ENCODE measurements at regions not wholly inside any gene's neighbourhood (a gene's known extent, or its start where the extent isn't known, plus 50 kb on each side); places are given as distances from the start of the nearest gene placed in this dataset.
"Not testable (repeated sequence)": the region's sequence is repeated elsewhere in the genome, so short reads cannot be mapped to it uniquely, and the experiment has no call there.

DNA sequence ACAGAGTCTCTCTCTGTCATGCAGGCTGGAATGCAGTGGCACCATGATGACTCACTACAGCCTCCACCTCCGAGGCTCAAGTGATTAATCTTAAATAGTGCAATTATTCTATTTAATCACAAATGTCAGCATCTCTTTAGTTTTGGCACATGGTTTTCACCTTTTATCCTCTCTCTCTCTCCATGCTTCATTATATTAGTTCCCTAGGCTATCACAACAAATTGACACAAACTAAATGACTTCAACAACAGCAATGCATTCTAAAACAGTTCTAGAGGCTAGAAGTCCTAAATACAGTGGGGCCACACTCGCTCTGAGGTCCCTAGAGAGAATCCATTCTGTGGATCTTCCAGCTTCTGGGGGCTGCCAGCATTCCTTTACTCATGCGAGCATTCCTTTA is 178.2 kb upstream of the ZNG1F start:
- not testable (repeated sequence) for H3K4me3 Mint-ChIP-seq (ENCODE audit: unreplicated experiment); H3K27ac Mint-ChIP-seq (ENCODE audit: unreplicated experiment); H3K27me3 Mint-ChIP-seq (ENCODE audit: unreplicated experiment); H3K4me1 Mint-ChIP-seq (ENCODE audit: unreplicated experiment); H3K36me3 Mint-ChIP-seq (ENCODE audit: unreplicated experiment); H3K9me3 Mint-ChIP-seq (ENCODE audit: unreplicated experiment); DNase-seq (ENCODE audit: extremely low spot score, unreplicated experiment)

- not testable (repeated sequence) for H3K36me3 Mint-ChIP-seq (ENCODE audit: unreplicated experiment); H3K27ac Mint-ChIP-seq (ENCODE audit: unreplicated experiment); DNase-seq (ENCODE audit: extremely low spot score, unreplicated experiment); H3K4me3 Mint-ChIP-seq (ENCODE audit: unreplicated experiment); H3K4me1 Mint-ChIP-seq (ENCODE audit: unreplicated experiment); H3K27me3 Mint-ChIP-seq (ENCODE audit: unreplicated experiment); H3K9me3 Mint-ChIP-seq (ENCODE audit: unreplicated experiment)
Observed at GRCh38 chr9:41361790-41362189, 172.7 kb upstream of the ZNG1F start.

DNA sequence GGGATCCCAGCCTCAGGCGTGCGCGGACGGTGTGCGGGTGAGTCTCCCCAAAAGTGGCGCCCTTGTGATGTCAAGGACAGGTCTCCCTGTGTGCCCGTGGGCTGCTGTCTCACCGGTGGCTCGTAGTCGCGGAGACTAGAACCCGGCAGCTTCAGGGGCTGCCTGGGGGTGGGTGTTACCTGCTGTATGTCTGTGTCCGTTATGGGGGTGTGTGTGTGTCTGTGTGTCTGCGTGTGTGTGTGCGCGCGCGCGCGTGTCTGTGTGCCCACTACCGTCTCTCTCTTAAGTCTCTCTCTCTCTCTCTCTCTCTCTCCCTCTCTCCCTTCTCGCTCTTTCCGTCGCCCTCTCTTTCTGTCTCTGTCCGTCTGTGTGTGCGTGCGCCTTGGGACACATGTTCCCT is 170.0 kb upstream of the ZNG1F start:
- not testable (repeated sequence) for H3K9me3 Mint-ChIP-seq (ENCODE audit: unreplicated experiment)

DNA sequence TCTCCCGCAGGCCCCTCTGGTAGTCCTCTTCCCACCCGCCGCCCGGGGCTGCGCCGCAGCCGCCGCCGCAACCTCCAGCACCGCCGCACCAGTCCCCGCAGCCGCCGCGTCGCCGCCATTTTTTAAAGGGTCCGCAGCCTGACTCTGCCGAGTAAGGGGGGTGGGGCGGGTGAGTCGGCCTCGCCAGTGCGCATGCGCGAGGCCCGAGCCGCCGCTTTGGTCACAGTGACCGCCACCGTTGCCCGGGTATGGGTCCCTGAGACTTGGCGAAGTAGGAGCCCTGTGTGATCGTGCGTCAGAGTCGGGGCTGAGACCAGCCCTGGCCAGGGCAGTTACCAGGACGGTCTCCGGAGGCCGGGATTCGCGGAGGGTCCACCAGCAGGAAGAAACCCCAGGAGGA is 169.6 kb upstream of the ZNG1F start:
- peak overlapping the region; percentile 89 for H3K27ac Mint-ChIP-seq (ENCODE audit: unreplicated experiment)

More for the DNA sequence above, 170.0 kb upstream of the ZNG1F start:
- H3K4me3 Mint-ChIP-seq (ENCODE audit: unreplicated experiment): peak overlapping the region; percentile 87
- peak overlapping the region; percentile 89 for H3K27ac Mint-ChIP-seq (ENCODE audit: unreplicated experiment)
- not testable (repeated sequence) for H3K36me3 Mint-ChIP-seq (ENCODE audit: unreplicated experiment); DNase-seq (ENCODE audit: extremely low spot score, unreplicated experiment); H3K27me3 Mint-ChIP-seq (ENCODE audit: unreplicated experiment); H3K4me1 Mint-ChIP-seq (ENCODE audit: unreplicated experiment)

GRCh38 chr9:41357918-41358404 is 168.8 kb upstream of the ZNG1F start:
- H3K27ac Mint-ChIP-seq (ENCODE audit: unreplicated experiment): peak overlapping the region; percentile 89
- H3K4me1 Mint-ChIP-seq (ENCODE audit: unreplicated experiment); H3K9me3 Mint-ChIP-seq (ENCODE audit: unreplicated experiment); H3K36me3 Mint-ChIP-seq (ENCODE audit: unreplicated experiment); H3K27me3 Mint-ChIP-seq (ENCODE audit: unreplicated experiment): not testable (repeated sequence)
- H3K4me3 Mint-ChIP-seq (ENCODE audit: unreplicated experiment): peak overlapping the region; percentile 87
- peak; percentile 42 for DNase-seq (ENCODE audit: extremely low spot score, unreplicated experiment)

More for the DNA sequence above, 169.6 kb upstream of the ZNG1F start:
- not testable (repeated sequence) for H3K9me3 Mint-ChIP-seq (ENCODE audit: unreplicated experiment); H3K27me3 Mint-ChIP-seq (ENCODE audit: unreplicated experiment); H3K36me3 Mint-ChIP-seq (ENCODE audit: unreplicated experiment); H3K4me1 Mint-ChIP-seq (ENCODE audit: unreplicated experiment)
- H3K4me3 Mint-ChIP-seq (ENCODE audit: unreplicated experiment): peak overlapping the region; percentile 87
- DNase-seq (ENCODE audit: extremely low spot score, unreplicated experiment): peak; percentile 96

DNA sequence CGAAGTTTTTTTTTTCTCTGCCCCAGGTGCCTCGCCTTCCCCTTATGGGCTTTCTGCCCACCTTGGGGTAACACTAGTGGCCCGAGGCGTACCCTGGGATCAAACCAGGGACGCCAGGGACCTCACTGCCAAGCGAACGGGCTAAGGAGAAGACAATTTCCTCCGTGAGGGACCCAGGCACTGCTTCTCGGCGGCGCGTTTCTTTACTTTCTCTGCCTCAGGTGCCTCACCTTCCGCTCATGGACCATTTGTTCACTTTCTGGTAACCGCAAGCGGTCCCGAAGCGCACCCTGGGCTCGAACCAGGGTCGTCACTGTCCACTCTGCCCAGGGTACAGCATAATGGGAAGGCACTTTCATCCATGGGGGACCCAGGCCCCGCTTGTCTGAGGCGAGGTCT is 168.2 kb upstream of the ZNG1F start:
- not testable (repeated sequence) for H3K4me3 Mint-ChIP-seq (ENCODE audit: unreplicated experiment); H3K27me3 Mint-ChIP-seq (ENCODE audit: unreplicated experiment); H3K36me3 Mint-ChIP-seq (ENCODE audit: unreplicated experiment); H3K4me1 Mint-ChIP-seq (ENCODE audit: unreplicated experiment); H3K9me3 Mint-ChIP-seq (ENCODE audit: unreplicated experiment); H3K27ac Mint-ChIP-seq (ENCODE audit: unreplicated experiment)
- peak; percentile 54 for DNase-seq (ENCODE audit: extremely low spot score, unreplicated experiment)

DNA sequence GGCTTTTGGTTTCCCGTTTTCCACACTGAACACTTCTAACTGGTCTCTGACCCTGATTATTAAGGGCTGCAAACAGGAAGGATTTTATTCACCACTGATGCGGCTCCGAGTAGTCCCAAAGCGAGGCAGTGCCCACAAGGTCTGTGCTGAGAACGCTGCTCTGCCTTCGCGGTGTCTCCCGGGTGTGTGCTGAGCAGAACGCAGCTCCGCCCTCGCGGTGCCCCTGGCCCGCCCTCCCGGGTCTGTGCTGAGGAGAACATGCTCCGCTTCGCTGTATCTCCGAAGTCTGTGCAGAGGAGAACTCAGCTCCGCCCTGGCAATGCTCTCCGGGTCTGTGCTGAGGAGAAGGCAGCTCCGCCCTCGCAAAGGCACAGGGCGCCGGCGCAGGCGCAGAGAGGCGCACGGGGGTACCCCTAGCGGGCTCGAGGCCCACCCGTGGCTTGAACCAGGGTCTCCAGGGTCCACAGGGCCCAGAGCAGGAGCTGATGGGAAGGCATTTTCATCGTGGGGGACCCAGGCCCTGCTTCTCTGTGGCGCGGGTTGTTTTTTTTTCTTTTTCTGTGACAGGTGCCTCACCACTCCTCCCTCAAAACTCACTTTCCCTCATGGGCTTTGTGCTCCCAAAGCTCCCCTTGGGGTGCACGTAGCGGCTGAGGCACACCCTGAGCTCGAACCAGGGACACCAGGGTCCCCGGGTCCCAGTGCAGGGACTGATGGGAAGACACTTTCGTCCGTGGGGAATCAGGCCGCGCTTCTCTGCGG is 167.7 kb upstream of the ZNG1F start:
- not testable (repeated sequence) for H3K36me3 Mint-ChIP-seq (ENCODE audit: unreplicated experiment); H3K9me3 Mint-ChIP-seq (ENCODE audit: unreplicated experiment); H3K4me3 Mint-ChIP-seq (ENCODE audit: unreplicated experiment); H3K4me1 Mint-ChIP-seq (ENCODE audit: unreplicated experiment); H3K27ac Mint-ChIP-seq (ENCODE audit: unreplicated experiment); H3K27me3 Mint-ChIP-seq (ENCODE audit: unreplicated experiment)
- peak; percentile 54 for DNase-seq (ENCODE audit: extremely low spot score, unreplicated experiment)

GRCh38 chr9:41355712-41356450 is 166.8 kb upstream of the ZNG1F start:
- not testable (repeated sequence) for H3K36me3 Mint-ChIP-seq (ENCODE audit: unreplicated experiment); H3K9me3 Mint-ChIP-seq (ENCODE audit: unreplicated experiment); H3K4me1 Mint-ChIP-seq (ENCODE audit: unreplicated experiment); H3K27me3 Mint-ChIP-seq (ENCODE audit: unreplicated experiment); DNase-seq (ENCODE audit: extremely low spot score, unreplicated experiment); H3K27ac Mint-ChIP-seq (ENCODE audit: unreplicated experiment); H3K4me3 Mint-ChIP-seq (ENCODE audit: unreplicated experiment)

- DNase-seq (ENCODE audit: extremely low spot score, unreplicated experiment): peak; percentile 57
- not testable (repeated sequence) for H3K36me3 Mint-ChIP-seq (ENCODE audit: unreplicated experiment); H3K9me3 Mint-ChIP-seq (ENCODE audit: unreplicated experiment)
Observed at GRCh38 chr9:41354978-41355377, 165.9 kb upstream of the ZNG1F start.

DNA sequence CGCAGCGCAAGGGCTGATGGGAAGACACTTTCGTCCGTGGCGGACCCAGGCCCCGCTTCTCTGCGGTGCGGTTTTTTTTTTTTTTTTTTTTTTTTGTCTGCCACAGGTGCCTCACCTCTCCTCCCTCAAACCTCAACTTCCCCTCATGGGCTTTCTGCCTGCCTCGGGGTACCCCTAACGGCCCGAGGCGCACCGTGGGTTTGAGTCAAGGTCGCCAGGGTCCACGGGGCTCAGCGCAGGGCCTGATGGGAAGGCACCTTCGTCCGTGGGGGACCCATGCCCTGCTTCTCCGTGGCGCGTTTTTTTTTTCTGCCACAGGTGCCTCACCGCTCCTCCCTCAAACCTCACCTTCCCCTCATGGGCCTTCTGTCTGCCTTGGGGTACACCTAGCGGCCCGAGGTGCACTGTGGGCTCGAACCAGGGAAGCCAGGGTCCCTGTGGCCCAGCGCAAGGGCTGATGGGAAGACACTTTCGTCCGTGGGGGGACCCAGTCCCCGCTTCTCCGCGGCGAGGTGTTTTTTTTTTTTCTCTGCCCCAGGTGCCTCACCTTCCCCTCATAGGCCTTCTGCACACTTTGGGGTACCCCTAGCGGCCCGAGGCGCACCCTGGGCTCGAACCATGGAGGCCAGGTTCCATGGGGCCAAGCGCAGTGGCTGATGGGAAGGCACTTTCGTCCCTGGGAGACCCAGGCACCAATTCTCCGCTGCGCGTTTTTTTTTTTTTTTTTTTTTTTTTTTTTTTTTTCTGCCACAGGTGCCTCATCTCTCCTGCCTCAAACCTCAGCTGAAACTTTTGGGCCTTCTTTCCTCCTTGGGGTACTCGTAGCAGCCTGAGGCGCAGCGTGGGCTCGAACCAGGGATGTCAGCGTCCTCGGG is 165.2 kb upstream of the ZNG1F start:
- H3K27me3 Mint-ChIP-seq (ENCODE audit: unreplicated experiment); H3K9me3 Mint-ChIP-seq (ENCODE audit: unreplicated experiment); H3K4me3 Mint-ChIP-seq (ENCODE audit: unreplicated experiment); H3K36me3 Mint-ChIP-seq (ENCODE audit: unreplicated experiment); H3K4me1 Mint-ChIP-seq (ENCODE audit: unreplicated experiment); H3K27ac Mint-ChIP-seq (ENCODE audit: unreplicated experiment): not testable (repeated sequence)
- peak; percentile 75 for DNase-seq (ENCODE audit: extremely low spot score, unreplicated experiment)

More at GRCh38 chr9:41354978-41355377, 165.9 kb upstream of the ZNG1F start:
- not testable (repeated sequence) for H3K4me3 Mint-ChIP-seq (ENCODE audit: unreplicated experiment); H3K27ac Mint-ChIP-seq (ENCODE audit: unreplicated experiment); H3K4me1 Mint-ChIP-seq (ENCODE audit: unreplicated experiment); H3K27me3 Mint-ChIP-seq (ENCODE audit: unreplicated experiment)

DNA sequence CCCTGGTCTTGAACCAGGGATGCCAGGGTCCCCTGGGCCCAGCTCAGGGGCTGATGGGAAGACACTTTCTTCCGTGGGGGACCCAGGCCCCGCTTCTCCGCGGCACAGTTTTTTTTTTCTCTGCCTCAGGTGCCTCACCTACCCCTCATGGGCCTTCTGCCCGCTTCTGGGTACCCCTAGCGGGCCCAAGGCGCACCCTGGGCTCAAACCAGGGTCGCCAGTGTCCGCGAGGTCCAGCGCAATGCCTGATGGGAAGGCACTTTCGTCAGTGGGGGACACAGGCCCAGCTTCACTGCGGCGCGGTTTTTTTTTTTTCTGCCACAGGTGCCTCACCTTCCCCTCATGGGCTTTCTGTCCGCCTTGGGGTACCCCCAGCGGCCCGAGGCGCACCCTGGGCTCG is 163.9 kb upstream of the ZNG1F start:
- H3K27ac Mint-ChIP-seq (ENCODE audit: unreplicated experiment); H3K36me3 Mint-ChIP-seq (ENCODE audit: unreplicated experiment); H3K9me3 Mint-ChIP-seq (ENCODE audit: unreplicated experiment); H3K27me3 Mint-ChIP-seq (ENCODE audit: unreplicated experiment); H3K4me3 Mint-ChIP-seq (ENCODE audit: unreplicated experiment); H3K4me1 Mint-ChIP-seq (ENCODE audit: unreplicated experiment): not testable (repeated sequence)
- DNase-seq (ENCODE audit: extremely low spot score, unreplicated experiment): peak; percentile 68
